ENCODE measurements at regions not wholly inside any gene's neighbourhood (a gene's known extent, or its start where the extent isn't known, plus 50 kb on each side); places are given as distances from the start of the nearest gene placed in this dataset.

DNA sequence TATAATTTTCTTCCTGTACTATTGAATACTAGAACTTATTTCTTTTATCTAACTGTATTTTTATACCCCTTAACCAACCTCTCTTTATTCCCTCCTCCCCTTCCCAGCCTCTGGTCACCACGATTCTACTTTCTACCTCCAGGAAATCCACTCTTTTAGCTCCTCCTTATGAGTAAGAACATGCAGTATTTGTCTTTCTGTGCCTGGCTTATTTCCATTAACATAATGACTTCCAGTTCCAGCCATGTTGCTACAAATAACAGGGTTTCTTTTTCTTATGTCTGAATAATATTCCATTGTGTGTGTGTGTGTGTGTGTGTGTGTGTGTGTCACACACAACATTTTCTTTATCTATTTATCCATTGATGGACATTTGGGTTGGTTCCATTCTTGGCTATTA, 152.3 kb upstream of the OLIG3 start:
- TF ChIP-seq CTCF (IDR thresholded peaks at IDR 0.05) = no peak
- TF ChIP-seq, protein P1, sequence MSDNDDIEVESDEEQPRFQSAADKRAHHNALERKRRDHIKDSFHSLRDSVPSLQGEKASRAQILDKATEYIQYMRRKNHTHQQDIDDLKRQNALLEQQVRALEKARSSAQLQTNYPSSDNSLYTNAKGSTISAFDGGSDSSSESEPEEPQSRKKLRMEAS (IDR thresholded peaks at IDR 0.05; ENCODE audit: low read depth) = no peak
- TF ChIP-seq RXRA (IDR thresholded peaks at IDR 0.05; ENCODE audit: borderline replicate concordance, low read depth) = no peak
- no peak for TF ChIP-seq IRF3 (IDR thresholded peaks at IDR 0.05; ENCODE audit: low read depth, low read length)
- TF ChIP-seq POLR2AphosphoS5 (IDR thresholded peaks at IDR 0.05; ENCODE audit: low read depth, low read length) = no peak
- TF ChIP-seq GABPA (IDR thresholded peaks at IDR 0.05; ENCODE audit: low read depth) = no peak

All from SK-N-SH (cell line).